ENCODE measurements at regions not wholly inside any gene's neighbourhood (a gene's known extent, or its start where the extent isn't known, plus 50 kb on each side); places are given as distances from the start of the nearest gene placed in this dataset.

- Histone ChIP-seq H3K4me1 (ENCODE audit: control insufficient read depth in 1 of 2, insufficient read depth in 2 of 2, low read length in 2 of 2) (peaks cover 4 to 9% of the 10 kb centered on the region in 2 experiments), H3K4ac (ENCODE audit: low read depth, low read length) (no peak overlapping the region), H3K27me3 (ENCODE audit: insufficient read depth, low read length) (no peaks in the 10 kb centered on the region), H3K9me3 (ENCODE audit: insufficient read depth, low read depth, low read length) (peaks cover 4% of the 10 kb centered on the region), H2BK120ac (ENCODE audit: insufficient read depth, low read length, poor library complexity) (no peak overlapping the region), H3K4me2 (ENCODE audit: low read length) (no peak overlapping the region), H2AFZ (ENCODE audit: insufficient read depth, low read length, poor library complexity) (no peak overlapping the region), H3K18ac (ENCODE audit: low read length) (no peak overlapping the region), H2BK12ac (ENCODE audit: low read length) (no peak overlapping the region), H3K9ac (ENCODE audit: low read length) (no peak overlapping the region), H2AK5ac (ENCODE audit: low read length) (no peak overlapping the region), H2BK5ac (ENCODE audit: low read depth, low read length, poor library complexity) (peak overlapping the region; percentile 48), H4K12ac (ENCODE audit: low read depth, low read length) (peak overlapping the region; percentile 30), H3K79me2 (ENCODE audit: control insufficient read depth, insufficient read depth, low read length, poor library complexity) (no peaks in the 10 kb centered on the region), H3K36me3 (ENCODE audit: control insufficient read depth in 1 of 2, insufficient read depth in 2 of 2, low read length in 2 of 2) (no peaks in the 10 kb centered on the region), H3K23ac (ENCODE audit: low read length) (no peak overlapping the region), H3K27ac (ENCODE audit: low read depth, low read length) (no peak overlapping the region), H3K79me1 (ENCODE audit: low read length) (peaks cover 3% of the 10 kb centered on the region), H4K91ac (ENCODE audit: low read depth, low read length) (no peak overlapping the region), H4K8ac (ENCODE audit: low read depth, low read length) (no peak overlapping the region), H3K4me3 (ENCODE audit: low read depth, low read length) (no peak overlapping the region), H3K14ac (ENCODE audit: low read length) (no peak overlapping the region)
- DNase-seq = peak; percentile 58 to 79
- WGBS (ENCODE audit: extremely low coverage, insufficient coverage, insufficient read length) = no CpG with 5 or more reads among the region's 10 CpGs
Measured at GRCh38 chr4:75180790-75181776, 248.2 kb downstream of the PARM1 start.

DNA sequence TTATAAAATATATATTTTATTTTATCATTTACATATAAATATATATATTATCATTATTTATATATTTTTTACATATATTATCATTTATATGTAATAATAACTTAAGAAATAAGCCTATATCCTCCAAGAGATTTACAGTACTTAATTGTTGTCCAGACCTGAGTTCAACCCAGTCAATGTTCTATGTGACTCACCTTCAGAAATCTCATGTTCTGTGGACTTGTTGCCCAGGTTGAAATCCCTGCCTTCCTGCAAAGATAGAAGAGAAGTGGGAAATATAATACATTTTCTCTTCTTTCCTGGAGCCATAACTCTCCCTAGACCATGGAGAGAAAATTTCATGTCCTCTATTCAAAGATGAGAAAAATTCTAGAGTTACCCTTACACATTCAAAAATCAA is 247.3 kb downstream of the PARM1 start:
- H4K12ac ChIP-seq (ENCODE audit: low read depth, low read length) = no peak overlapping the region
- no peak overlapping the region for H4K91ac ChIP-seq (ENCODE audit: low read depth, low read length)
- H3K4me3 ChIP-seq (ENCODE audit: low read depth, low read length) = no peak overlapping the region
- H3K4me1 ChIP-seq (ENCODE audit: control insufficient read depth in 1 of 2, insufficient read depth in 2 of 2, low read length in 2 of 2) = peaks cover 4 to 9% of the 10 kb centered on the region in 2 experiments
- peaks cover 3% of the 10 kb centered on the region for H3K79me1 ChIP-seq (ENCODE audit: low read length)
- H3K23ac ChIP-seq (ENCODE audit: low read length) = no peak overlapping the region
- no peaks in the 10 kb centered on the region for H3K79me2 ChIP-seq (ENCODE audit: control insufficient read depth, insufficient read depth, low read length, poor library complexity)
- peaks cover 4% of the 10 kb centered on the region for H3K9me3 ChIP-seq (ENCODE audit: insufficient read depth, low read depth, low read length)
- H2BK5ac ChIP-seq (ENCODE audit: low read depth, low read length, poor library complexity) = no peak overlapping the region
- no peak overlapping the region for H4K8ac ChIP-seq (ENCODE audit: low read depth, low read length)
- no peak overlapping the region for H2AK5ac ChIP-seq (ENCODE audit: low read length)
- no peak overlapping the region for H3K9ac ChIP-seq (ENCODE audit: low read length)
- H2BK12ac ChIP-seq (ENCODE audit: low read length) = no peak overlapping the region
- no peak overlapping the region for H3K18ac ChIP-seq (ENCODE audit: low read length)
- DNase-seq = peak in 1 of 2 donors; percentile 46
- no peak overlapping the region for H3K4me2 ChIP-seq (ENCODE audit: low read length)
- H3K4ac ChIP-seq (ENCODE audit: low read depth, low read length) = no peak overlapping the region
- no peaks in the 10 kb centered on the region for H3K27me3 ChIP-seq (ENCODE audit: insufficient read depth, low read length)
- H3K27ac ChIP-seq (ENCODE audit: low read depth, low read length) = no peak overlapping the region
- H3K36me3 ChIP-seq (ENCODE audit: control insufficient read depth in 1 of 2, insufficient read depth in 2 of 2, low read length in 2 of 2) = no peaks in the 10 kb centered on the region
- no peak overlapping the region for H2AFZ ChIP-seq (ENCODE audit: insufficient read depth, low read length, poor library complexity)
- H2BK120ac ChIP-seq (ENCODE audit: insufficient read depth, low read length, poor library complexity) = no peak overlapping the region
- H3K14ac ChIP-seq (ENCODE audit: low read length) = no peak overlapping the region

DNA sequence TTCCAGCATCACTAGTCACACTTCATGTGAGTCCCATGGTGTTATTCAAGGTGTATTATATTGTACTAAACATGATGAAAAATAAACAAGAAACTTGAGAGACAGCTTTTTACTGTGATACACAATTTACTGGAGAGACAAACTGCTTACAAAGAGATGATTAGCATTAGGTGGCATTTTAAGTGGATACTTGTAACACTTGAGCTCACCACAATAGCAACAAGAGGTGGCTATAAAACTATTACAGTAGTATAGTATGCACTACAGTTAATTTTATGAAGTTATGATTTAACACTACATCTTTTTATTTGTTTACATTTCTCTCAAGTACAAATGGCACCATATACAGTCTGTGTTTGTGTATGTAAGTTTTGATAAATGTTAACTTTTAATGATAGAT is 246.6 kb downstream of the PARM1 start:
- Histone ChIP-seq H3K79me1 (ENCODE audit: low read length) (peaks cover 3% of the 10 kb centered on the region), H2BK5ac (ENCODE audit: low read depth, low read length, poor library complexity) (no peak overlapping the region), H3K36me3 (ENCODE audit: control insufficient read depth in 1 of 2, insufficient read depth in 2 of 2, low read length in 2 of 2) (no peaks in the 10 kb centered on the region), H3K79me2 (ENCODE audit: control insufficient read depth, insufficient read depth, low read length, poor library complexity) (no peaks in the 10 kb centered on the region), H4K12ac (ENCODE audit: low read depth, low read length) (no peak overlapping the region), H2AFZ (ENCODE audit: insufficient read depth, low read length, poor library complexity) (no peak overlapping the region), H3K27ac (ENCODE audit: low read depth, low read length) (no peak overlapping the region), H3K27me3 (ENCODE audit: insufficient read depth, low read length) (no peaks in the 10 kb centered on the region), H3K4me2 (ENCODE audit: low read length) (no peak overlapping the region), H2BK120ac (ENCODE audit: insufficient read depth, low read length, poor library complexity) (no peak overlapping the region), H3K18ac (ENCODE audit: low read length) (no peak overlapping the region), H2AK5ac (ENCODE audit: low read length) (no peak overlapping the region), H3K14ac (ENCODE audit: low read length) (no peak overlapping the region), H3K4ac (ENCODE audit: low read depth, low read length) (no peak overlapping the region), H3K4me1 (ENCODE audit: control insufficient read depth in 1 of 2, insufficient read depth in 2 of 2, low read length in 2 of 2) (peaks cover 4 to 9% of the 10 kb centered on the region in 2 experiments), H4K8ac (ENCODE audit: low read depth, low read length) (no peak overlapping the region), H2BK12ac (ENCODE audit: low read length) (no peak overlapping the region), H3K9me3 (ENCODE audit: insufficient read depth, low read depth, low read length) (peaks cover 4% of the 10 kb centered on the region), H3K4me3 (ENCODE audit: low read depth, low read length) (no peak overlapping the region), H3K9ac (ENCODE audit: low read length) (no peak overlapping the region), H3K23ac (ENCODE audit: low read length) (no peak overlapping the region), H4K91ac (ENCODE audit: low read depth, low read length) (no peak overlapping the region)
- DNase-seq = no peak

GRCh38 chr4:75172551-75172950 is 239.6 kb downstream of the PARM1 start:
- Histone ChIP-seq H3K14ac (ENCODE audit: low read length) (no peak overlapping the region), H3K9me3 (ENCODE audit: insufficient read depth, low read depth, low read length) (no peaks in the 10 kb centered on the region), H3K9ac (ENCODE audit: low read length) (no peak overlapping the region), H3K27me3 (ENCODE audit: insufficient read depth, low read length) (no peaks in the 10 kb centered on the region), H3K36me3 (ENCODE audit: control insufficient read depth in 1 of 2, insufficient read depth in 2 of 2, low read length in 2 of 2) (no peaks in the 10 kb centered on the region), H2AFZ (ENCODE audit: insufficient read depth, low read length, poor library complexity) (no peak overlapping the region), H2BK120ac (ENCODE audit: insufficient read depth, low read length, poor library complexity) (no peak overlapping the region), H3K79me2 (ENCODE audit: control insufficient read depth, insufficient read depth, low read length, poor library complexity) (no peaks in the 10 kb centered on the region), H3K27ac (ENCODE audit: low read depth, low read length) (no peak overlapping the region), H2AK5ac (ENCODE audit: low read length) (no peak overlapping the region), H2BK5ac (ENCODE audit: low read depth, low read length, poor library complexity) (no peak overlapping the region), H4K91ac (ENCODE audit: low read depth, low read length) (no peak overlapping the region), H3K23ac (ENCODE audit: low read length) (no peak overlapping the region), H3K4me2 (ENCODE audit: low read length) (no peak overlapping the region), H3K18ac (ENCODE audit: low read length) (no peak overlapping the region), H3K4me3 (ENCODE audit: low read depth, low read length) (no peak overlapping the region), H4K12ac (ENCODE audit: low read depth, low read length) (no peak overlapping the region), H4K8ac (ENCODE audit: low read depth, low read length) (no peak overlapping the region), H3K4me1 (ENCODE audit: control insufficient read depth in 1 of 2, insufficient read depth in 2 of 2, low read length in 2 of 2) (no peaks in the 10 kb centered on the region), H2BK12ac (ENCODE audit: low read length) (no peak overlapping the region), H3K79me1 (ENCODE audit: low read length) (no peaks in the 10 kb centered on the region), H3K4ac (ENCODE audit: low read depth, low read length) (no peak overlapping the region)
- DNase-seq = no peak

All from trophoblast cell (in vitro differentiated cells and primary cell).